GM23338 (cell line): ENCODE measurements at regions not wholly inside any gene's neighbourhood (a gene's known extent, or its start where the extent isn't known, plus 50 kb on each side); places are given as distances from the start of the nearest gene placed in this dataset.

Experiments used
- ATAC-seq: fragments of 200-7000 bp; cut with Tn5 transposase; 3 replicates; pipeline ENCODE4 v1.9.1; 2020
- DNase-seq: peaks from one replicate; pipeline ENCODE4 v3.0.0-alpha.2; 2015; ENCODE audit warnings: low spot score
- H2AFZ ChIP-seq: fragments of 200-600 bp; sonication (generic); 2 replicates; pipeline ENCODE4 v1.8.0; 2016; ENCODE audit warnings: antibody characterized with exemption, mild to moderate bottlenecking, moderate library complexity
- H3F3A ChIP-seq: fragments of 200-600 bp; sonication (generic); replicated peaks from 2 replicates; pipeline ENCODE4 v1.8.0; 2017; ENCODE audit warnings: antibody characterized with exemption, mixed run types, low read depth
- H3K27ac ChIP-seq: fragments of 200-600 bp; sonication (generic); 2 replicates; pipeline ENCODE4 v1.6.1; 2016; ENCODE audit warnings: low read depth
- H3K27me3 ChIP-seq: fragments of 200-600 bp; sonication (generic); 2 replicates; pipeline ENCODE4 v1.8.0; 2016; ENCODE audit warnings: mild to moderate bottlenecking, mixed run types, moderate library complexity; ENCODE audit not compliant: insufficient read depth
- H3K36me3 ChIP-seq: fragments of 200-600 bp; sonication (generic); 2 replicates; pipeline ENCODE4 v1.8.0; 2016; ENCODE audit warnings: mild to moderate bottlenecking; ENCODE audit not compliant: insufficient read depth
- H3K4me1 ChIP-seq: fragments of 200-600 bp; sonication (generic); 2 replicates; pipeline ENCODE4 v1.8.0; 2016; ENCODE audit warnings: mild to moderate bottlenecking, moderate library complexity; ENCODE audit not compliant: insufficient read depth
- H3K4me2 ChIP-seq: fragments of 200-600 bp; sonication (generic); 2 replicates; pipeline ENCODE4 v1.7.1; 2017; ENCODE audit warnings: mixed run types
- H3K4me3 ChIP-seq: fragments of 200-600 bp; sonication (generic); 2 replicates; pipeline ENCODE4 v1.6.1; 2016; ENCODE audit warnings: mixed run types
- H3K79me2 ChIP-seq: fragments of 200-600 bp; sonication (generic); replicated peaks from 2 replicates; pipeline ENCODE4 v1.8.0; 2017; ENCODE audit warnings: mild to moderate bottlenecking; ENCODE audit not compliant: insufficient read depth
- H3K9me2 ChIP-seq: fragments of 200-600 bp; sonication (generic); 2 replicates; pipeline ENCODE4 v1.8.0; 2017; ENCODE audit not compliant: insufficient read depth
- H4K20me1 ChIP-seq: fragments of 200-600 bp; sonication (generic); replicated peaks from 2 replicates; pipeline ENCODE4 v1.8.0; 2017; ENCODE audit warnings: mild to moderate bottlenecking; ENCODE audit not compliant: insufficient read depth
- H3K27ac Mint-ChIP-seq: 2 replicates; pipeline ENCODE4 v1.8.0; 2020; ENCODE audit warnings: inconsistent platforms, mild to moderate bottlenecking, moderate library complexity, mixed read lengths
- H3K27me3 Mint-ChIP-seq: 3 replicates; pipeline ENCODE4 v1.8.0; 2022; ENCODE audit warnings: low read depth, mild to moderate bottlenecking, moderate library complexity, mixed read lengths, inconsistent platforms; ENCODE audit not compliant: insufficient read depth, poor library complexity
- H3K36me3 Mint-ChIP-seq: 3 replicates; pipeline ENCODE4 v1.8.0; 2021; ENCODE audit warnings: low read depth, mild to moderate bottlenecking, inconsistent platforms, moderate library complexity, mixed read lengths
- H3K4me1 Mint-ChIP-seq: 3 replicates; pipeline ENCODE4 v1.8.0; 2020; ENCODE audit warnings: mild to moderate bottlenecking, inconsistent platforms, mixed read lengths
- H3K4me3 Mint-ChIP-seq: 3 replicates; pipeline ENCODE4 v1.8.0; 2021; ENCODE audit warnings: moderate library complexity, mild to moderate bottlenecking, inconsistent platforms, mixed read lengths
- H3K9me3 Mint-ChIP-seq: 3 replicates; pipeline ENCODE4 v1.8.0; 2020; ENCODE audit warnings: moderate library complexity, mild to moderate bottlenecking, inconsistent platforms, mixed read lengths
- CREB1 ChIP-seq: fragments of 250-450 bp; sonication (Bioruptor Pico); IDR thresholded peaks from 2 replicates; pipeline ENCODE4 v1.5.0; 2020; ENCODE audit warnings: low read depth, mild to moderate bottlenecking, moderate library complexity
- CTCF ChIP-seq, 2 experiments: fragments of 200-600 bp in 1 of 2; sonication (generic) in 1 of 2; conservative IDR thresholded peaks; 2 replicates each; pipeline versions ENCODE4 v1.5.1 to v1.6.1; 2016 to 2017; ENCODE audit warnings: antibody characterized with exemption in 2 of 2, low read depth in 2 of 2, mild to moderate bottlenecking in 2 of 2, moderate library complexity in 1 of 2
- ETS1 ChIP-seq: IDR thresholded peaks from 2 replicates; pipeline ENCODE4 v1.6.1; 2016; ENCODE audit warnings: antibody characterized with exemption
- EZH2phosphoT487 ChIP-seq: fragments of 200-600 bp; sonication (generic); IDR thresholded peaks from one replicate; pipeline ENCODE4 v1.8.1; 2018; ENCODE audit warnings: antibody characterized with exemption; ENCODE audit not compliant: unreplicated experiment
- REST ChIP-seq: IDR thresholded peaks from one replicate; pipeline ENCODE4 v1.6.1; 2018; ENCODE audit warnings: antibody characterized with exemption; ENCODE audit not compliant: unreplicated experiment
- STAT1 ChIP-seq: IDR thresholded peaks from one replicate; pipeline ENCODE4 v1.6.1; 2016; ENCODE audit warnings: antibody characterized with exemption; ENCODE audit not compliant: unreplicated experiment
- ZNF114 ChIP-seq: fragments of 250-450 bp; sonication (Bioruptor Pico); IDR thresholded peaks from 2 replicates; pipeline ENCODE4 v1.5.0; 2020; ENCODE audit warnings: mild to moderate bottlenecking, moderate library complexity
- ZNF331 ChIP-seq: fragments of 250-450 bp; sonication (Bioruptor Pico); IDR thresholded peaks from 2 replicates; pipeline ENCODE4 v1.5.0; 2020; ENCODE audit warnings: low read depth, mild to moderate bottlenecking, moderate library complexity
- ZNF462 ChIP-seq: fragments of 250-450 bp; sonication (Bioruptor Pico); IDR thresholded peaks from 2 replicates; pipeline ENCODE4 v1.5.0; 2020; ENCODE audit warnings: mild to moderate bottlenecking, moderate library complexity

- Histone ChIP-seq H2AFZ (no peak overlapping the region), H3K4me2 (no peak overlapping the region), H3K27ac (no peak overlapping the region), H3K36me3 (no peaks in the 10 kb centered on the region), H3K9me2 (peaks cover 8% of the 10 kb centered on the region; the same call in 1 of the 2 replicates), H3F3A (no peaks in the 10 kb centered on the region), H3K4me3 (no peak overlapping the region), H4K20me1 (no peaks in the 10 kb centered on the region), H3K27me3 (no peaks in the 10 kb centered on the region), H3K79me2 (no peaks in the 10 kb centered on the region), H3K4me1 (peaks cover 29% of the 10 kb centered on the region)
- H3K27ac Mint-ChIP-seq = no peak overlapping the region
- ATAC-seq (no peak), DNase-seq (no peak)
- no peaks in the 10 kb centered on the region; the same call in 2 of the 3 replicates for H3K36me3 Mint-ChIP-seq
- no peak for TF ChIP-seq STAT1
- TF ChIP-seq ETS1 = no peak
- TF ChIP-seq EZH2phosphoT487 = no peak
- no peak for TF ChIP-seq ZNF331 (CRISPR knock-in tag)
- no peak for TF ChIP-seq REST
- TF ChIP-seq CTCF (conservative IDR thresholded peaks at IDR 0.05; ENCODE audit: low read depth in 2 of 2) = no peak
- TF ChIP-seq ZNF462 (CRISPR knock-in tag) = no peak
- TF ChIP-seq CREB1 (CRISPR knock-in tag) = no peak
- no peak for TF ChIP-seq ZNF114 (CRISPR knock-in tag)
- no peaks in the 10 kb centered on the region for H3K27me3 Mint-ChIP-seq
- H3K4me1 Mint-ChIP-seq = peaks cover 28% of the 10 kb centered on the region
- no peaks in the 10 kb centered on the region; the same call in 2 of the 3 replicates for H3K9me3 Mint-ChIP-seq
- no peak overlapping the region for H3K4me3 Mint-ChIP-seq
Observed at GRCh38 chr9:23594421-23594820, 231.6 kb downstream of the ELAVL2 start.
